ENCODE measurements at regions not wholly inside any gene's neighbourhood (a gene's known extent, or its start where the extent isn't known, plus 50 kb on each side); places are given as distances from the start of the nearest gene placed in this dataset.

DNA sequence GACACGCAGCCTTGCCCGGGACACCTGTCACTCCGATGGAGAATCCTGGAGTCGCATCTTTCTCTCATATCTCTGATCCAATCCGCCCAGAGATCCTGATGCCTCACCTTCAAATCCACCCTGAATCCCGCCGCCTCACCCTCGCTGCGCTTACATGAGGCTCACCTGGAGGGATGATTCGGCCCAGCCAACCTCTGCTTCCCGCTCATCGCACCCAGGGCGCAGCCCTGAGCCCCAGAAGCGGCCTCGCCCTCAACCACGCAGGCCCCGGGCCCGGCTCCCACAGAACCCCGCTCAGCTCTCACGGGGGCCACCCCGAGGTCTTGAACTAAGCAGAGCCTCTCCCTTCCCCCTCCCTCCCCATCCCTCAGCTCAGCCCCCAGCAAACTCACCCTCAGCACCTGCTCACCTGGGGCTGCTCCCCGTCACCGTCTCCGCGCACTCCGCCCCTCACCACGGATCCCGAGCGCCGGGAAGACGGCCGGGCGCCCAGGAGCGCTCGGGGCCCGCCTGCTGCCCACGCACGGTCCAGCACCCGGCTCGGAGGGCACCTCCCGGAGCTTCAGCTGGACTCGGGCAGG, 160.0 kb downstream of the NDUFA10 start:
- no peak for DNase-seq (ENCODE audit: low read depth)

DNA sequence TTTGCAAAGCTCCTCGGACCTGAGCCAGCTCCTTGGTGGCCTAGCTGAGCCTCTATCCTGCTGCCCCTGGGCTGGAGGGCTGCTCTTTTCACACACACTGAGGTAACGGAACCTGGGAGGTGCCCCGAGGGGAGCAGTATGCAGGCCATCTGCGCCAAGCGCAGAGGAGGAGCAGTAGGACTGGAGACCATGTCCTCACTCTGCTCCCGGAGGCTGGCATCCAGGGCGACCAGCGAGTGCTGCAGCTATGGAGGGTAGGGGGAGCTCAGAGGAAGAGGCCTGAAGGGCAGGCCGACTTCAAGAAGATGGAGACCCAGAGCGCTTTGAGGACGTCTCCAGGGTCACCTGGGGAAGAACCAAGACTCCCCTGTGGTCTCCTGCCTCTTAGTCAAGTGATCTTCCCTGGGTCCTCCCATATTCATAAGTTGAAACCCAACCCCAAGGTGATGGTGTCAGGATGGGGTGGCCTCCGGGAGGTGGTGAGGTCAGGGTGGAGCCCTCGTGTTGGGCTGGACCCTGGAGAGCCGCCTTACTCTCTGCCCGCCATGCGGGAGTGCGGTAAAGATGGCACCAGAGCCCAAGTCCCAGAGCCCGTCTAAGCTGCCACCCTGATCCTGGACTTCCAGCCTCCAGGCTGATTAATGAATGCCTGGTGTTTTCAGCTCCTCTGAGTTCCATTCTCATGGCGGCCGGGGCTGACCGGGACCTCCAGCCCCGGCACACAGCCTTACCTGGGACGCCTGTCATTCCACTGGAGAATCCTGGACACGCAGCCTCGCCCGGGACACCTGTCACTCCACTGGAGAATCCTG, 160.7 kb downstream of the NDUFA10 start:
- no peak for DNase-seq (ENCODE audit: low read depth)

DNA sequence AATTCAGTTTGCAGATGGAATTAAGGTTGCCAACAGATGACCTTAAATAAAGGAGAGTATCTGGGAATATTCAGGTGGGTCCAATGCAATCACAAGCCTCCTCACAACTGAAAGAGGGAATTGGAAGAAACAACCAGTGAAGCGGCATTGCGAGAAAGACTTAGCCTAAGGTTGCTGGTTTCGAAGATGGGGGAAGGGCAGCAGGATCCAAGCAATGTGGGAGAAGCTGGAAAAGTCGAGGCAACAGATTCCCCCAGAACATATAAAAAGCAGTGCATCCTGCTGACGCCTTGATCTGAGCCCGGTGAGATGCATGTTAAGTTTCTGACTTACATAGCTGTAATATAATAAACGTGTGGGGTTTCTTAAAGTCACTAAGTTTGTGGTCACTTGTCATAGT, 162.5 kb downstream of the NDUFA10 start:
- DNase-seq (ENCODE audit: low read depth) = no peak

DNA sequence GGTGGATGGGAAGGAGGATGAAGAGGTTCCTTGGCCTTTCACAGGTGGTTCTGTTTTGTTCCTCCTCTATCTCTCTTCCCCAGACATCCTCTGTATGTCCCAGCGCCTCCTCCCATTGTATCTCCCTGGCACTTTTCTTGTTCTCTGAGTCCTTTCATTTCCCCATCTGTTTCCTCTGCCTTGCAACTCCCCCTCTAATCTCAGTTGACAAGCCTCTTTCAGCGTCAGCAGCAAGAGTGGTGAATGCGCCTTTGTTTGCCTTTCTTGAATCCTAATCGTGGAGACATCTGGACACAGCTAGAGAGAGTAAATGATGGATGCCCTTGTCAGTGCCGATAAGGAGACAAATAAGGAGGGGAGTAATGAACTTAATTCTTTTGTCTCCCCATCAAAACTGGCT, 167.0 kb downstream of the NDUFA10 start:
- DNase-seq (ENCODE audit: low read depth) = no peak

DNA sequence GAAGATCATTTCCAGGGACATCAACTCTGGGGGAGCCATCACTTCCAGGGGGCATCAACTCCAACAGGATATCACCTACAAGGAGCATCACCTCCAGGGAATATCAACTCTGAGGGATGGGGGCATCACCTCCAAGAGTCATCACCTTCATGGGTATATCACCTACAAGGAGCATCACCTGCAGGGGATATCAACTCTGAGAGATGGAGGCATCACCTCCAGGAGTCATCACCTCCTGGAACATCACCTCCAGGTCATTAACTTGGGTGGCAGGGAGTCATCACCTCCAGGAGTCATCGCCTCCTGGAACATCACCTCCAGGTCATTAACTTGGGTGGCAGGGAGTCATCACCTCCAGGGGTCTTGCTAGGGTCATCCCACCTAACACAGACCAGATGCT, 167.6 kb downstream of the NDUFA10 start:
- no peak for DNase-seq (ENCODE audit: low read depth)

DNA sequence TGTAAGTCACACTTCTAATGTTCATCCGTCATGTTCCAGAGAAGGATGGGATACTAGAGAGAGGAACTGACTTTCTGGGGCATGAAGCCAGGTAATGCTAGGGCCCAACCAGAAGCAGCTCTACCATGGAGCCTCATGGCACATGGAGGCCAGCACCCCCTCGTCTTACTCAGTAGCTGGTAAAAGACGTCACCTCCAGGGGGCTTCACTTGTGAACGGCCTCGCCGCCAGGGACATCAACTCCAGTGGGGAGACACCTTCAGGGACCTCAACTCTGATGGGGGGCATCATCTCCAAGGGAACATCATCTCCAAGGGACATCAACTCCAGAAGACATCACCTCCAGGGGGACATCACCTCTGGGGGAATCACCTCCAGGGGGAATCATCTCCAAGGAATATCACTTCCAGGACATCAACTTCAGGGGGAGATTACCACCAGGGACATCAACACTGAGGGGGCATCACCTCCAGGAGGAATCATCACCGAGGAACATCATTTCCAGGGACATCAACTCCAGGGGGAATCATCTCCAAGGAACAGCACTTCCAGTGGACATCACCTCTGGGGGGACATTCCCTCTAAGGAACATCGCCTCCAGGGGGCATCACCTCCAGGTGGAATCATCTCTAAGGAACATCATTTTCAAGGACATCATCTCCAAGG, 168.4 kb downstream of the NDUFA10 start:
- DNase-seq (ENCODE audit: low read depth) = no peak

DNA sequence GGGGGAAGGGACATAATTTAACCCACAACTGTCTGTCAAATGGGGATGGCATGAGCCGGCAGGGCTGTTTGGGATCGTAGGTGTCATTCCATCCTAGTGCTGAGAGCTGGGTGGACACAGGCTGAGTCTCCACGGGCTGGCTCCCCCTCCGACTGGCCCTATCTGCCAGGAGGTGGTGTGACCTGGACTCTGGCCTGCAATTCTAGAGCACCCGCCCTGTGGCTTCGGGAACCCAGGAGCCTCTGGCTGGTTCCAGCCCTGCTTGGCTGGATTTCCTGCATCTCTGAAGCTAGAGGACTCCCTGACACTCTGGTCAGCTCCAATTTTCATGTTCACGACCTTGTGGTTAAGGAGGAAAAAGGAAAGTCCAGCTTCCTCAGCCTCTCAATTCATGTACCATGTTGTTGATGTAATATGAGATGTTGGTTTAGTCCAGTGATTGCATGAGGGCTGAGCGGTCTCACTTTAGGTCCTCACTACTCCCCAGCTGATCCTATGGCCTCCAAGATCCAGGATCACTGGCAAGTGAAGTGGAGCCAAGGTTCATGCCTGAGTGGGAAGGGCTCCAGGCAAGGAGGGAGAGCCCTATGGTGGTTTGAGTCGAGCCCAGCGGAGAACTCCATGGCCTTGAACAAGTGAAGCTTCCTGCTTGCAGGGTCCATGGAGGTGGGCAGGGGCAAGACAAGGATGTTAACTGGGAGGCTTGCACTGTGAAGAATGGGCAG, 169.1 kb downstream of the NDUFA10 start:
- DNase-seq (ENCODE audit: low read depth) = no peak

DNA sequence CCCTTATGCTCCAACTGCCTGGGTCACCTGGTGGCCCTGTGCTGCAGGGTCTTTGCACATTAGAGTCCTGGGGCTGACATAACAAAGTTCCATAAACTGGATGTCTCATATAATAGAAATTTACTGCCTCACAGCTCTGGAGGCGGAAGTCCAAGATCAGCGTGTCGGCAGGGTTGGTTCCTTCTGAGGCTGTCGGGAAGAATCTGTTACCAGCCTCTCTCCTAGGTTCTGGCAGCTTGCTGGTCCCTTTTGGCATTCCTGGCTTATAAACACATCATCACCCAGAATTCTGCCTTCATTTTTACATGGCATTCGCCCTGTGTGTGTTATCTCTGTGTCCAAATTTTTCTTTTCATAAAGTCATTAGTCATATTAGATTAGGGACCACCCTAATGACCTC, 170.5 kb downstream of the NDUFA10 start:
- no peak for DNase-seq (ENCODE audit: low read depth)

DNA sequence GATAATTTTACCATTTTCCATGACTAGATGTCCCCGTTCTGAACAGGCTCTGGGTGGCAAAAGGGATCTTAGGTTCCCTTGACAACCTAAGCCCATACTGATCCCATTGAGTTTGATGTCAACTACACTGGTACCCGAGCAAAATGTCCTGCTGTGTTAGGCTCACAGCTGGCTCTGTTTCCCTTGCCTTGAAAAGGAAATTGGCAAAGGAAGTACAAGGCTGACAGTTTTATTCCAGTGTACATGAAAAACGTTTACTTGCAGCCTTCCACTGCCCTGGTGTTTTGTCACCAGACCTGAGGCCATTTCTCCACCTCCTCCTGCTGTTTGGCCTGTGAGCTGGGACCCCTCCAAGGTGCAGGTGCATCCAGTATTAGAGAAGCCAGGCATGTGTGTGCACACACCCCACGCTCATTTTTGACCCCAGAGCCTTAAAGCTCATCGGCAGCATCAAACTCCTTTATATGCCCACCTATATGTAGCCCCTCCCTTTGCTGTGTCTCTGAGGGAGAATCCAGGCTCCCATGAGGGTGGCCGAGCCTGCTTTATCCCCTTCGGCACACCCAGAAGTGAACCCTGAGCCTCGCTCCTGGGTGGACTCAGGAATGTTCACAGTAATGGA, 171.3 kb downstream of the NDUFA10 start:
- no peak for DNase-seq (ENCODE audit: low read depth)

DNA sequence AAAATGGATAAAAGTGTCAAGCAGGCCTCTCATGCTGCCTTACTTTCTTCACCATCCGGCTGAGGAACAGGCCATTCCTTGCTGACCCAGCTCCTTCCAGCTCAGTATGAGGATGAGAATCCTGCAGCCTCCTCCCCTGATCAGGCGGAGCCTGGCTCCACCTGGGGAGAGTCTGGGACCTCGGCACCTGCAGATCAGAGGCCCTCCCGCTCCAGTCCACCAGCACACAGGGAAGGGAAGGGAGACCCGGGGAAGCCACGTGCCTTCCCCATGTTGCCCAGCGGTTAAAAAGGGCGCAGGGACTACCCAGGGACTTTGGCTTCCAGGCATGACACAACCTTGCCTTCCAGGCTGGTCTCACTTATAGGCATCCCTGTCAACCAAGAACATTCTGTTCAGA, 172.0 kb downstream of the NDUFA10 start:
- no peak for DNase-seq (ENCODE audit: low read depth)

DNA sequence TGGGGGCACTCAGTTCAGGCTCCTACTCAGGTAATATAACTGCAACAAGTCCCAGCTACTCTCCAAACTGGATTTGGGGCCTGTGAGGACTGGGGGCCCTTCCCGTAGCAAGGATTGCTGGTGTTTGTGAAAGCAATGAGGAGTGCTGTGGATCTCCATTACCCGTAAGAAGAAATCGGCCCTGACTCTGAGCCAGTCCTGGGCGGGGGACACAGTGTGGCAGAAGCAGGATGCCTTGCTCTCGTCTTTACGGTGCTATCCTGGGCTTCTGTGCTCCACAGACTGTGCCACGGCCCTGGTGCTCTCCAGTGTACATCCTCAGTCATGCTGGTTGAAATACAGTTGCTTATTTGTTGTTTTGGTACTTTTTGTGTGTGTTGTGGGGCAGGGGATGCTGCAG, 172.9 kb downstream of the NDUFA10 start:
- no peak for DNase-seq (ENCODE audit: low read depth)

DNA sequence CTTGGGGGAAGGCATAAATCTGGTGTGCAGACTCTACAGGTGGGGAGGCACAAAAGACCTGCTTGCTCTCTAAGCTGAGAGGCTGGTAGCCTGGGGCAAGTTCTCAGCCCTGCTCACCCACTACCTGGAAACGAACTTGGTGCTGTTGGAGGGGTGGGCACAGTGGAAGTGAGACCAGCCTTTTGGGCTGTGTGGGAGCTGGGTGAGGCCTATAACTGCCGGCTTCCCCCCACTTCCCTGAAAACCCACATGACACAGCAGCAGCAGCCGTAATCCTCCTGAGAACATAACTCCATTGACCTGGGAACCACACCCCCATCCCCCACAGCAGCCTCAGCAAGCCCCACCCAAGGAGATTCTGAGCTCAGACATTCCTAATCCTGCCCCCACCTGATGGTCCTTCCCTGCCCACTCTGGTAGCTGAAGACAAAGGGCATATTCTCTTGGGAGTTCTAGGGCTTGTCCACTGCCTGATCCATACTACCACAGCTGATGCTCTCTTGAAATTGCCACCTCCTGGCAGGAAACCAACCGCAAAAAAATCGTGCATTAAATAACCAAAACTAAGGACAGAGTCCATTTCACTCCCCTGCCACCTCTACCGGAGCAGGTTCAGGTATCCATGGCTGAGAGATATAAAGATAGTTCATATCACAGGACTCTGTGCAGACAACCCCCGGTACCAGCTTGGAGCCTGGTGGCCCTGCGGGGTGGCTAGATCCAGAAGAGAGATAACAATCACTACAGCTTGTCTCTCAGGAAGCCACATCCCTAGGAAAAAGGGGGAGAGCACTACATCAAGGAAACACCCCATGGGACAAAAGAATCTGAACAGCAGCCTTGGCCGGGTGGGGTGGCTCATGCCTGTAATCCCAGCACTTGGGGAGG, 178.1 kb downstream of the NDUFA10 start:
- no peak for DNase-seq (ENCODE audit: low read depth)

DNA sequence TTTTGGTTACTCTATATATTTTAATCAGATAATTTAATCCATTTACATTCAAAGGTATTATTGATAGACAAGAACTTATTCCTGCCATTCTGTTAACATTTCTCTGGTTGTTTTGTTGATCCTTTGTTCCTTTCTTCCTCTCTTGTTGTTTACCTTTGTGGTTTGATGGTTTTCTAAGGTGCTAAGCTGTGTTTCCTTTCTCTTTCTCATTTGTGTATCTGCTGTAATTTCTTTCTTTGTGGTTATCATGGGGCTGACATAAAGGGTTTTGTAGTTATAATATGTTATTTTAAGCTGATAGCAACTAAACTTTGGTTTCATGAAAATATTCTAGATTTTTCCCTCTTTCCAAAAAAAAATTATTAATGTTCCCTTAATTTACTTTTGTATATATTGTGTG, 179.2 kb downstream of the NDUFA10 start:
- no peak for DNase-seq (ENCODE audit: low read depth)

DNA sequence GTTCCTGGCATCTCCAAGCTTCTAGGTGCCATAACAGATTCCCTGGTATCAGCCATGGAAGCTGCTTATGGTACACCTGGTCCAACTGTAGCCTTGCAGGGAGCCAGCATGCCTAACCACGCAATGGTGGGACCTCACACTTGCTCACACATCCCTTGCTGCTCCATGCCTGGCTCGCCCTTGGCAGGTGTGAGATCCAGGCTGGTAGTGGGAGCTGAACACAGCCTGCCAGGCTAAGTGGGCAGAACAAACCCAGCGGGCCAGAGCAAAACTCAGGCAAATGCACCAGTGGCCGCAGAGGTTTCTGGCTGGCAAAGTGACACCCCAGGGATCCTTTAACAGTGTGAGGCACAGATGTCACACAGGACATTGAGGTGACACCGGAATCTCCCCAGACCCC, 185.8 kb downstream of the NDUFA10 start:
- no peak for DNase-seq (ENCODE audit: low read depth)

DNA sequence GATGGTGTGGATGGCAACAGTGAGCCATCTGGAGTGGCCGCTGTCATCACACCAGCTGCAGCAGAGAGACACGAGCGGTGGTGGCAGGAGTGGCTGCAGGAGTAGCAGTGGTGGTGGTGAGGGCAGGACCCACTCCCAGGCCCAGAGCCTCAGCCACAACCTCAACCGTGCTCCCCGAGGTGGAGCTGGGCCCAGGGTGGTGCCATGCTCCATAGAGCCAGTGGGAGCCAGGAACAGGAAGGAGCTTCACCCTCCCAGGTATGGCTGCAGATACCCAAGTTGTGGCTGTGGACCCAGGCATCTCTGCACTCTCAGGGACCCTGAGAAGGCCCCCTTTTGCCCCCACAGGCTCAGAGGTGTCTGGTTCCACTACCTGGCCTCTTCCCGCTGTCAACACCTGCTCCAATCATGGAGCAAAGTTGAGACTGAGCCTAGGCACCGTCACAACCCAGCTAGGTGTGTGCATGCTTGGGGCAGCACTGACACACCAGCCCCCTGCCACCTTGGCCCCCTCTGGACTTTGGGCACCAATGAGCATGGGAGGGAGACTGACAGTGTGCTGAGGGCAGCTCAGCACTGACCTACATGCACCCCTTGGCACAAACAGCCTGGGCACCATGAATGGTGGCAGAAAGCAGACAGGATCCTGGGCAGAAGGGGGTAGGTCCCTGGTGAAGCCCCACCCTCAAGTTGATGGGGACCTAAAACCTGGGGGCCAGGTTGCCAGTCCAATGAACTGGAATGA, 188.9 kb downstream of the NDUFA10 start:
- no peak for DNase-seq (ENCODE audit: low read depth)

DNA sequence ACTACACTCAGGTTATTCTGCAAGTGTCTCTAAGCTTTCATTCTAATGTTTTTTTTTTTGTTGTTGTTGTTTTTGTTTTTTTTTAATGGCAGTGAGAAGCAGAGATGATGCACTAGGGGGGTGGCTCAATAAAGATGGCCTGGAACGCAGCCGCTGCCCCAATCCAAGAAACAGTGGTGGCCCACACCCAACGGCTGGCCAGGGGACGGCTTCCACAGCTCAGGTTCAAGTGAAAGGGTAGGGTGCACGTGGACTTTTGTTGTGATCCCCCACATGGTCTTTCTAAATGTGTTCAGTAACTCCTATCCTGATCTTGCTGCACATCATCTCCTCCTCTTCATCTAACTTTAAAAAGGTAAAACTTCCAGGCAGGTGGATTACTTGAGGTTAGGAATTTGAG, 190.1 kb downstream of the NDUFA10 start:
- DNase-seq (ENCODE audit: low read depth) = no peak

DNA sequence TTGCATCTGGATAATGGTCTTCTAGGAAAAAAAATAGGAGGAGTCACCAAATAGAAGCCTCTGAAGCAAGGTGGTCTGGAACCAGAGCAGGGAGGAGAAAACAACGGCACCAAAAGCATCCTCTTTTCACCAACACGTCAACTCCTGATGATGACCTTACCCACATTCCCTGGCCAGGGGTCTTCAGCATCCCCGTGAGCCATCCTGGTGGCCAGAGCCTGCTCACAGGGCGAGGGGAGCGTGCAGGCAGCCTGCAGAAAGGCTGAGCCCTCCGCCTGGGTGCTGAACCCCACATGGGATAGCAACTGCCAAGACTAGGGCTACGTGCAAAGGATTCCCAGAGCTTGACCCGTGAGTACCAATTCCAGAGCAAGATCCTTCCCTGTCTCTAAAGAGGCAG, 191.0 kb downstream of the NDUFA10 start:
- no peak for DNase-seq (ENCODE audit: low read depth)

DNA sequence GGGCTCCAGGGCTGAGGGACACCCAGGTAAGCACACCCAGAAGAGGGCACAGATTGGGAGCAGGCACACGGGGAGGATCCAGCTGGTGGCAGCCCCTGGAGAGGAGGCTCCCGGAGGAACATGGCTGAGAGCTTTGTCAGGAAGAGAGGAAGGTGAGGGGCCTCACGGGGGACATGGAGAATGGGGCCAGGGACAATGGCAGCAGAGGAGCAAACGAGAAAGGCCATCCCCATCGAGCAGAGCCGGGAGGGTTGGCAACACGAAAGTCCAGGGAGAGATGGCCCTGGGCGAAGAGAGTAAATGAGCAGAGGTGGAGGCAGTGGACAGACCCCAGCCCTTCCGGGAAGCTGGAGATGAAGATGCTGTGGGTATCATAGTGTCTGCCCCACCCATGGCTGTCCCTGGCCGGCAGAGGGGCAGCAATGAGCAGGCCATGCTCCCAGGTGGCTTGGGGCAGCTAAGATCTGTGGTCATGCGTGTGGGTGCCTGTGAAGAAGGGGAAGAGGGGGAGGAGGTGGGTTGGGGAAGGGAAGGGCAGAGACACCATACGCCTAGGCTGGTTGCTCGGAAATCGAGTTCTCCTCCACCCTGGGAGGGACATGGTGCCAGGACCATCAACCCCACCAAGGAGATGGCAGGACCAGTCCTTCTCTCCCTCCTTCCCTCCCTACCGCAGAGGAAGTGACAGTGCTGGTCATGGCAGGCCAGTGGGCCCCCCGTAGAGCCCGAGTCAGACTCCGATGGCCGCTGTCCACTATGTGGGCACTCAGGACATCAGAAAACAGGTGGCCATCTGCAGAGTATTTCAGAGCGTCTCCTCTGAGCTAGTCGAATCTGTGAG, 191.7 kb downstream of the NDUFA10 start:
- DNase-seq (ENCODE audit: low read depth) = no peak

DNA sequence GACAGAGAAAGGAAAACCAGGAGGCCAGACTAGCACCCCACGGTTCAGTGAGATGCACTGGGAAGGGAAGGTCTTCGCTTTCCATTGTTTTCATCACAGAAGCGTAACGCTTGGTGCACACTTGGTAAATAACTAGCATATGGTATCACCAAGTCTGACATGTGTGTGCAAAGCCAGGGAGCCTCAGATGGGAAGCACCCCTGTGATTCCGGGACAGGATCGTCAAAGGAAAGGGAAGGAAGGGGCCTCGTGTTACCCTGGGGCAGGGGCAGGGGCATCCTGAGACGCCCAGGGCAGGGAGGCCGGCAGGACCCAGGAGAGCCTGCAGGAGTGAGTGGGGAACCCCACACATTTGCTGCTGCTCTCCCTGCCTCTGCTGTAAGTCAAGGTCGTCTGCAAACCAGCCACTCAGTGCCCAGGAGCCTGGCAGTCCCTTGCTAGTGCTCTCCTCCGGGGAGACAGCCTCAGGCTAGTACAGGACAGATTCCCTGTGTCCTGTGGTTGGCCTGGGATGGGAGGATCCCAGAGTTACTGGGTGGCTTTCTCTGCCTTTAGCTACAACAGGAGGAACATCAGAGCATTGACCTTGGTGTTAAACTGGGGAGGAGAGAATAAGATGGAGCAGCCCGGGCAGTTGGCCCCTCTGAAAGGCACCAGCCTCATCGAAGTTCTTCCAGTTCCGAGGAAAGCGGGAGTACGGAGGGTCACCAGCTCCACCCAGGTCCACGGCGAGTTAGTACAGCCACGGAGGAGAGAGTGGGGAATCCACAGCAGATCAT, 192.5 kb downstream of the NDUFA10 start:
- DNase-seq (ENCODE audit: low read depth) = no peak

All from GM04504 (cell line).